ENCODE measurements at regions not wholly inside any gene's neighbourhood (a gene's known extent, or its start where the extent isn't known, plus 50 kb on each side); places are given as distances from the start of the nearest gene placed in this dataset.

GRCh38 chr13:74647211-74647610 is 513.0 kb upstream of the KLF12 start:
- CTCF ChIA-PET, result no interaction called here

DNA sequence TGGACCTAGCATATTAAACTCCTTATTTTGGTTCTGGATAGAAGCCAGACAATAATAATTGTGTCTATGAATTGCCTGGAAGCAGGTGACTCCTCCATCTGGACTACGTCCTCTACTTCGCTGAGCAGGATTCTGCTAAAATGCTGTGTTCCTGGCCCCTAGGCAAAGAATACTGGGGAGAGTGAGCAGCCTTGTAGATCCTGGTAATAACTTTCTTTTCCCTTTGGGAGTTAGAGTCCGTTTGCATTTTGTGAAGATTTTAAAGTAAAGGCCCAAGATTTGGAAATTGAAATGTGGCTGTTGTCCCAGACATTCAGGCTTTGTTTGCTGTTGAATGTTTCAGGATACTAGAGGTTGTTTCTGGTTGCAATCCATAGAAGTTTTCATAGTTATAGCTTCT is 511.9 kb upstream of the KLF12 start:
- POLR2A ChIA-PET, result no interaction called here
- TF ChIP-seq CTCF (IDR thresholded peaks at IDR 0.05; ENCODE audit: control extremely low read depth, extremely low read depth, low read depth, missing control alignments), result no peak
- CTCF ChIA-PET, result no interaction called here

More at GRCh38 chr13:74647211-74647610, 513.0 kb upstream of the KLF12 start:
- DNase-seq (ENCODE audit: extremely low spot score), result no peak
- TF ChIP-seq CTCF (IDR thresholded peaks at IDR 0.05; ENCODE audit: control extremely low read depth, extremely low read depth, low read depth, missing control alignments), result no peak
- POLR2A ChIA-PET, result no interaction called here

GRCh38 chr13:74645586-74645985 is 511.4 kb upstream of the KLF12 start:
- TF ChIP-seq CTCF (IDR thresholded peaks at IDR 0.05; ENCODE audit: control extremely low read depth, extremely low read depth, low read depth, missing control alignments), result no peak
- POLR2A ChIA-PET, result no interaction called here
- CTCF ChIA-PET, result no interaction called here
- DNase-seq (ENCODE audit: extremely low spot score), result no peak

More for the DNA sequence above, 511.9 kb upstream of the KLF12 start:
- no peak for DNase-seq (ENCODE audit: extremely low spot score)

GRCh38 chr13:74644229-74644628 is 510.0 kb upstream of the KLF12 start:
- no peak for TF ChIP-seq CTCF (IDR thresholded peaks at IDR 0.05; ENCODE audit: control extremely low read depth, extremely low read depth, low read depth, missing control alignments)
- CTCF ChIA-PET, result interaction anchor here (0.7 to 1.1 kb wide), 3 partner anchors 9 to 12 kb away, joined by 3 read pairs; no protein-coding TSS in a partner anchor
- DNase-seq (ENCODE audit: extremely low spot score), result no peak
- POLR2A ChIA-PET, result no interaction called here

- no peak for TF ChIP-seq CTCF (IDR thresholded peaks at IDR 0.05; ENCODE audit: control extremely low read depth, extremely low read depth, low read depth, missing control alignments)
- CTCF ChIA-PET, result interaction anchor here (1.6 kb wide), 1 partner anchor 13 kb away, joined by 4 read pairs; no protein-coding TSS in a partner anchor
- DNase-seq (ENCODE audit: extremely low spot score), result no peak
- POLR2A ChIA-PET, result no interaction called here
Measured at GRCh38 chr13:74641586-74641985, 507.4 kb upstream of the KLF12 start.

- no peak for DNase-seq (ENCODE audit: extremely low spot score)
- POLR2A ChIA-PET, result no interaction called here
- TF ChIP-seq CTCF (IDR thresholded peaks at IDR 0.05; ENCODE audit: control extremely low read depth, extremely low read depth, low read depth, missing control alignments), result no peak
- CTCF ChIA-PET, result no interaction called here
Measured at GRCh38 chr13:74633734-74634133, 499.5 kb upstream of the KLF12 start.

DNA sequence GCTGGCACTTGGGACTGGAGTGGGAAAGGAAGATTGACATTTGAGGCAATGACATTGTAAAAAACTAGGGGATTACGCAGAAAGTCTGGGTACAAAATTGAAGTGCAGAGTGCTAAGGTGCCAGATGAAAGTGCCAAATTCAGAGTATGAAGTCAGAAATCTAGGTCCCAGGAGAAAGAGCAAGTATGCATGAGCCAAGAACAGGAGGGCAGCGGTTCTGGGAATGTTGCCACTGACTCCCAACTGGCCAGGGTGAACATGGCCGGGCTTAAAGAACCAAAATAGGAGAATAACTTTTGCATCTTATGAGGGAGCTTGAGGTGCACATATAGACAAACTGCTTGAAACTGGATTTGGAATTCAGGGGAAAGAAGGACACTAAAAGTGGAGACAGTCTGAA is 495.8 kb upstream of the KLF12 start:
- ChIA-PET CTCF (no interaction called here), POLR2A (no interaction called here)
- DNase-seq (ENCODE audit: extremely low spot score), result no peak
- no peak for TF ChIP-seq CTCF (IDR thresholded peaks at IDR 0.05; ENCODE audit: control extremely low read depth, extremely low read depth, low read depth, missing control alignments)

Measured in GM10248 (cell line).